Inferior parietal cortex (tissue), 1 donor: ENCODE measurements at regions not wholly inside any gene's neighbourhood (a gene's known extent, or its start where the extent isn't known, plus 50 kb on each side); places are given as distances from the start of the nearest gene placed in this dataset.
"Not testable (repeated sequence)": the region's sequence is repeated elsewhere in the genome, so short reads cannot be mapped to it uniquely, and the experiment has no call there.

Experiments
- DNase-seq: peaks from one replicate; pipeline ENCODE4 v3.0.0-alpha.2; 2016; ENCODE audit errors: extremely low spot score

- no peak for DNase-seq
Observed at GRCh38 chr6:98033617-98034016, 750.6 kb upstream of the MMS22L start.

GRCh38 chr6:98036344-98036923 lies 753.4 kb upstream of the MMS22L start:
- DNase-seq = no peak

- DNase-seq = no peak
Observed at GRCh38 chr6:98037571-98037970, 754.6 kb upstream of the MMS22L start.

- DNase-seq = no peak
Observed at GRCh38 chr6:98039443-98039842, 756.4 kb upstream of the MMS22L start.

GRCh38 chr6:98039904-98040607 lies 757.0 kb upstream of the MMS22L start:
- no peak for DNase-seq

- no peak for DNase-seq
Observed at GRCh38 chr6:98041056-98041455, 758.0 kb upstream of the MMS22L start.

GRCh38 chr6:98041921-98042320 lies 758.9 kb upstream of the MMS22L start:
- no peak for DNase-seq

- no peak for DNase-seq
Observed at GRCh38 chr6:98044151-98044561, 761.1 kb upstream of the MMS22L start.

GRCh38 chr6:98044791-98045470 lies 761.9 kb upstream of the MMS22L start:
- no peak for DNase-seq

- no peak for DNase-seq
Observed at GRCh38 chr6:98047164-98047563, 764.1 kb upstream of the MMS22L start.

- DNase-seq = no peak
Observed at GRCh38 chr6:98047871-98048270, 764.9 kb upstream of the MMS22L start.

GRCh38 chr6:98054453-98054852 lies 771.4 kb upstream of the MMS22L start:
- DNase-seq = no peak

GRCh38 chr6:98056955-98057354 lies 773.9 kb upstream of the MMS22L start:
- DNase-seq = no peak

- DNase-seq = no peak
Observed at GRCh38 chr6:98067375-98067774, 767.0 kb upstream of the POU3F2 start.

GRCh38 chr6:98088537-98088936 lies 745.8 kb upstream of the POU3F2 start:
- not testable (repeated sequence) for DNase-seq

- no peak for DNase-seq
Observed at GRCh38 chr6:98092331-98092730, 742.0 kb upstream of the POU3F2 start.

GRCh38 chr6:98094696-98095095 lies 739.7 kb upstream of the POU3F2 start:
- no peak for DNase-seq

GRCh38 chr6:98107801-98108200 lies 726.6 kb upstream of the POU3F2 start:
- no peak for DNase-seq

GRCh38 chr6:98116455-98116854 lies 717.9 kb upstream of the POU3F2 start:
- DNase-seq = no peak

GRCh38 chr6:98117068-98117467 lies 717.3 kb upstream of the POU3F2 start:
- DNase-seq = no peak

GRCh38 chr6:98118397-98119045 lies 715.9 kb upstream of the POU3F2 start:
- DNase-seq = no peak

GRCh38 chr6:98124171-98124570 lies 710.2 kb upstream of the POU3F2 start:
- DNase-seq = no peak
